Hepatocyte (in vitro differentiated cells): ENCODE measurements at regions not wholly inside any gene's neighbourhood (a gene's known extent, or its start where the extent isn't known, plus 50 kb on each side); places are given as distances from the start of the nearest gene placed in this dataset.

Experiments used
- DNase-seq: peaks from one replicate; pipeline ENCODE4 v3.0.0-alpha.2; 2016; ENCODE audit warnings: low spot score
- H2AFZ ChIP-seq: fragments of 200-600 bp; sonication (generic); 2 replicates; pipeline ENCODE4 v1.6.0; 2016; ENCODE audit warnings: antibody characterized with exemption, mild to moderate bottlenecking
- H3K27ac ChIP-seq: fragments of 200-600 bp; sonication (generic); 2 replicates; pipeline ENCODE4 v1.5.1; 2016; ENCODE audit warnings: mild to moderate bottlenecking
- H3K27me3 ChIP-seq: fragments of 200-600 bp; sonication (generic); 2 replicates; pipeline ENCODE4 v1.6.1; 2016
- H3K36me3 ChIP-seq: fragments of 200-600 bp; sonication (generic); replicated peaks from 2 replicates; pipeline ENCODE4 v1.5.1; 2016; ENCODE audit warnings: low read depth; ENCODE audit not compliant: insufficient read depth
- H3K4me1 ChIP-seq: fragments of 200-600 bp; sonication (generic); 2 replicates; pipeline ENCODE4 v1.5.1; 2016; ENCODE audit warnings: mild to moderate bottlenecking, moderate library complexity; ENCODE audit not compliant: insufficient read depth
- H3K4me2 ChIP-seq: fragments of 200-600 bp; sonication (generic); 2 replicates; pipeline ENCODE4 v1.6.0; 2016
- H3K4me3 ChIP-seq: fragments of 200-600 bp; sonication (generic); 2 replicates; pipeline ENCODE4 v1.5.1; 2016; ENCODE audit warnings: mild to moderate bottlenecking
- H3K79me2 ChIP-seq: fragments of 200-600 bp; sonication (generic); 2 replicates; pipeline ENCODE4 v1.6.0; 2017; ENCODE audit warnings: mild to moderate bottlenecking
- H3K9me2 ChIP-seq: fragments of 200-600 bp; sonication (generic); replicated peaks from 2 replicates; pipeline ENCODE4 v1.6.0; 2017; ENCODE audit warnings: mild to moderate bottlenecking; ENCODE audit not compliant: insufficient read depth
- H3K9me3 ChIP-seq: fragments of 200-600 bp; sonication (generic); 2 replicates; pipeline ENCODE4 v1.5.1; 2016; ENCODE audit warnings: low read depth, mild to moderate bottlenecking
- H4K20me1 ChIP-seq: fragments of 200-600 bp; sonication (generic); 2 replicates; pipeline ENCODE4 v1.6.0; 2016; ENCODE audit warnings: mild to moderate bottlenecking; ENCODE audit not compliant: insufficient read depth, poor library complexity, severe bottlenecking
- EZH2 ChIP-seq: fragments of 200-600 bp; sonication (generic); IDR thresholded peaks from 2 replicates; pipeline ENCODE4 v1.6.1; 2016; ENCODE audit warnings: antibody characterized with exemption, mild to moderate bottlenecking, borderline replicate concordance
- EZH2phosphoT487 ChIP-seq: fragments of 200-600 bp; sonication (generic); IDR thresholded peaks from one replicate; pipeline ENCODE4 v1.6.1; 2018; ENCODE audit warnings: antibody characterized with exemption, mild to moderate bottlenecking, low read depth, moderate library complexity; ENCODE audit not compliant: unreplicated experiment, severe bottlenecking
- WGBS: methylation state at CpG from one replicate; pipeline ENCODE4 v1.1.6; 2016; ENCODE audit warnings: low lambda C conversion rate; ENCODE audit errors: missing lambda C conversion rate; 5-methylcytosine and 5-hydroxymethylcytosine counted together
- TF ChIP-seq, protein P1 (sequence below): fragments of 200-600 bp; sonication (generic); IDR thresholded peaks from 2 replicates; pipeline ENCODE4 v1.5.1; 2016; ENCODE audit warnings: antibody characterized with exemption, mild to moderate bottlenecking; ENCODE audit not compliant: poor library complexity

DNA sequence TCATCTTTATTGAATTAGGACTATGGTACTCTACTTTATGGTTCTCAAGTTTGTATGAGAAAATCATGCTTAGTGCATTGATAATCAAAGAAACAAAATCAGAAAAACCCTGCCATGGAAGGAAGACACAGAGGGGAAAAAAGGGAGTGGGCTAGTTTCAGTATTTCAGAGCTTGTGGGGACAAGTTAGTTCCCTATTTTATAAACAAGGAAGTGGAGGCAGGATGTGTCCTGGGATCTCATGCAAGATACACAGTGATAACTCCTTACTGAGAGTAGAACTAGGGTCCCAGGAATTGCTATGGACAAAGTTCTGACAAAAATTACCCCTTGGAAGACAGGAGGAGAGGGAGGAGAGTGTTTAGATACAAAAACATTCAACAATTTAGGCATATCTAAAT, 1277.3 kb downstream of the UQCRFS1 start:
- no peaks in the 10 kb centered on the region for H3K4me1 ChIP-seq
- H3K27ac ChIP-seq: no peak overlapping the region
- no peaks in the 10 kb centered on the region for H3K9me3 ChIP-seq
- H3K36me3 ChIP-seq: no peaks in the 10 kb centered on the region
- no peaks in the 10 kb centered on the region for H4K20me1 ChIP-seq
- no peak overlapping the region for H3K4me2 ChIP-seq
- no peak for DNase-seq
- no peak overlapping the region for H2AFZ ChIP-seq
- H3K4me3 ChIP-seq: no peak overlapping the region
- H3K27me3 ChIP-seq: no peaks in the 10 kb centered on the region
- TF ChIP-seq, protein P1, sequence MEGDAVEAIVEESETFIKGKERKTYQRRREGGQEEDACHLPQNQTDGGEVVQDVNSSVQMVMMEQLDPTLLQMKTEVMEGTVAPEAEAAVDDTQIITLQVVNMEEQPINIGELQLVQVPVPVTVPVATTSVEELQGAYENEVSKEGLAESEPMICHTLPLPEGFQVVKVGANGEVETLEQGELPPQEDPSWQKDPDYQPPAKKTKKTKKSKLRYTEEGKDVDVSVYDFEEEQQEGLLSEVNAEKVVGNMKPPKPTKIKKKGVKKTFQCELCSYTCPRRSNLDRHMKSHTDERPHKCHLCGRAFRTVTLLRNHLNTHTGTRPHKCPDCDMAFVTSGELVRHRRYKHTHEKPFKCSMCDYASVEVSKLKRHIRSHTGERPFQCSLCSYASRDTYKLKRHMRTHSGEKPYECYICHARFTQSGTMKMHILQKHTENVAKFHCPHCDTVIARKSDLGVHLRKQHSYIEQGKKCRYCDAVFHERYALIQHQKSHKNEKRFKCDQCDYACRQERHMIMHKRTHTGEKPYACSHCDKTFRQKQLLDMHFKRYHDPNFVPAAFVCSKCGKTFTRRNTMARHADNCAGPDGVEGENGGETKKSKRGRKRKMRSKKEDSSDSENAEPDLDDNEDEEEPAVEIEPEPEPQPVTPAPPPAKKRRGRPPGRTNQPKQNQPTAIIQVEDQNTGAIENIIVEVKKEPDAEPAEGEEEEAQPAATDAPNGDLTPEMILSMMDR: no peak
- TF ChIP-seq EZH2phosphoT487 (no peak), EZH2 (no peak)
- no peaks in the 10 kb centered on the region for H3K9me2 ChIP-seq
- no peaks in the 10 kb centered on the region for H3K79me2 ChIP-seq

DNA sequence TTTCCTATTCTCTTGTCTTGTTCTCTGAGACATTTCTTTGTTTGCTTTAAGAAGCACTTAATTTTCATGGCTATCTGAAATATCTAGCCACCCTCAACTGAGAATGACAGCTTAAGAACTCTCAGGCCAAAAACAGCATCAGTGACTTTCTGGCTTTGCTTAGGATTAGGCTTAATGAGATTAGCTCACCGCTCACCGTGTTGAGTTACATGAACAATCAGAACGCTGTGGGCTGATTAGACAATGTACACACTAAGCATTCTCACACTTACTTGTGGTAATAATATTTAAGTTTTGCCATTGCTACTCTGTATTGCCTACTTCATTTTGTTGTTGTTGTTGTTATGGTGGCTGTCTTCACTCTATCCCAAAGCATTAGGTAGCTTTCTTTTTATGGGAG, 1283.6 kb downstream of the UQCRFS1 start:
- no peaks in the 10 kb centered on the region for H3K9me2 ChIP-seq
- H3K79me2 ChIP-seq: no peaks in the 10 kb centered on the region
- H4K20me1 ChIP-seq: no peaks in the 10 kb centered on the region
- no peaks in the 10 kb centered on the region for H3K4me1 ChIP-seq
- H3K27me3 ChIP-seq: no peaks in the 10 kb centered on the region
- WGBS: 64% methylated on average over 3 of the region's 3 CpGs
- no peak overlapping the region for H3K4me3 ChIP-seq
- H3K4me2 ChIP-seq: no peak overlapping the region
- H2AFZ ChIP-seq: no peak overlapping the region
- no peaks in the 10 kb centered on the region for H3K9me3 ChIP-seq
- H3K36me3 ChIP-seq: no peaks in the 10 kb centered on the region
- no peak overlapping the region for H3K27ac ChIP-seq
- no peak for DNase-seq
- TF ChIP-seq EZH2phosphoT487 (no peak), EZH2 (no peak)
- TF ChIP-seq, protein P1: no peak

DNA sequence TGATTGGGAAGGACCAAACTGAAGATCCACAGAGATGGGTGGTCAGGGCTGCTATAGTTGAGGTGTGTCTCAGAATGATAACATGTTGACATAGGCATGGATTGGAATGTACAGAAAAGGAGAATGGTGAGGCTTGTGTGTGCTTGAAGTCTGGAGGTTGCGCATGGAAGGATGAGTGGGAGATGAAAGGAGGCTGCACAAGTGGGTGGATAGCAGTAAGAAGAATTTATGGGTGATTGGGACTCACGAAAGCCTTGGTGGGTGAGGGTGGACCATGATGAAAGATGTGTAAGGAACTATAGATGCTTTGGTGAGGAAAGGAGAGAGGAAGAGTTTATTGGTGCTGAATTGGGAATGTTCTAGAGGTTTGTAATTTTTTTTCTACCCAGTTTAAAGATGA, 1287.7 kb downstream of the UQCRFS1 start:
- H4K20me1 ChIP-seq: no peaks in the 10 kb centered on the region
- no peaks in the 10 kb centered on the region for H3K9me2 ChIP-seq
- H3K9me3 ChIP-seq: no peaks in the 10 kb centered on the region
- no peak overlapping the region for H2AFZ ChIP-seq
- no peaks in the 10 kb centered on the region for H3K79me2 ChIP-seq
- H3K4me3 ChIP-seq: no peak overlapping the region
- DNase-seq: no peak
- WGBS: 65% methylated on average over 2 of the region's 2 CpGs
- no peak overlapping the region for H3K27ac ChIP-seq
- H3K36me3 ChIP-seq: no peaks in the 10 kb centered on the region
- no peaks in the 10 kb centered on the region for H3K27me3 ChIP-seq
- TF ChIP-seq EZH2phosphoT487 (no peak), EZH2 (no peak)
- TF ChIP-seq, protein P1: no peak
- no peaks in the 10 kb centered on the region for H3K4me1 ChIP-seq
- H3K4me2 ChIP-seq: no peak overlapping the region

DNA sequence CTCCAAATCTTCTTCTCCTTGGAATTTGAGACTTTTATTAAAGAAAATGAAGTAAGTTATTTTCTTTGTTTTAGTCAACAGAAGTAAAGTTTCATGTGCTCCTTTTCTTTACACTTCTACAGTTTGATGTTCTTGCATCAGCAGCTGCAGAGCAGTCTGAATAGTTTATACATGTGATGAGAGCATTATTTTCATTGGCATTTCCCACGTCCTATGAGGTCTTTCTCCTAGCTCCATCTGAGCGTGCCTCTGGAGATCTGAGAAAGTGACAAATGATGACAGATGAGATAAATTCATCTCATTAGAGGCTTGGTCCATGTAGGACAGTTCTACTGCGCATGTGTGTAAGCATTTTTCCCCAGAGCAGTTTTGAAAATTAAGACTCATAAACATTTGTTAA, 1290.0 kb downstream of the UQCRFS1 start:
- no peak for TF ChIP-seq EZH2
- TF ChIP-seq, protein P1: no peak
- no peak for TF ChIP-seq EZH2phosphoT487
- H3K36me3 ChIP-seq: no peaks in the 10 kb centered on the region
- WGBS: 53% methylated on average over 3 of the region's 3 CpGs
- no peak overlapping the region for H3K4me2 ChIP-seq
- H3K9me2 ChIP-seq: no peaks in the 10 kb centered on the region
- no peaks in the 10 kb centered on the region for H4K20me1 ChIP-seq
- no peak for DNase-seq
- no peaks in the 10 kb centered on the region for H3K4me1 ChIP-seq
- no peak overlapping the region for H3K4me3 ChIP-seq
- H2AFZ ChIP-seq: no peak overlapping the region
- H3K79me2 ChIP-seq: no peaks in the 10 kb centered on the region
- no peak overlapping the region for H3K27ac ChIP-seq
- no peaks in the 10 kb centered on the region for H3K27me3 ChIP-seq
- H3K9me3 ChIP-seq: no peaks in the 10 kb centered on the region
